ENCODE measurements at regions not wholly inside any gene's neighbourhood (a gene's known extent, or its start where the extent isn't known, plus 50 kb on each side); places are given as distances from the start of the nearest gene placed in this dataset.

- TF ChIP-seq EZH2 (IDR thresholded peaks at IDR 0.05; ENCODE audit: insufficient read depth, low read length) (no peak), CTCF (IDR thresholded peaks at IDR 0.05; ENCODE audit: insufficient read depth, low read depth, low read length) (no peak)
Observed at GRCh38 chr9:68614121-68614520, 73.4 kb upstream of the TMEM252 start.
